Ovary (tissue), 7 donors: ENCODE measurements at regions not wholly inside any gene's neighbourhood (a gene's known extent, or its start where the extent isn't known, plus 50 kb on each side); places are given as distances from the start of the nearest gene placed in this dataset.

ENCODE experiments used
- DNase-seq, 5 donors: peaks; one replicate each; pipeline ENCODE4 v3.0.0-alpha.2; 2019 to 2020
- H3K27ac ChIP-seq, 2 donors: fragments of 200-600 bp; one replicate each; pipeline versions ENCODE4 v1.5.1 to v1.8.0; 2019 to 2022
- H3K27me3 ChIP-seq: fragments of 200-600 bp; one replicate; pipeline ENCODE4 v1.8.0; 2022
- H3K36me3 ChIP-seq: fragments of 200-600 bp; sonication (generic); one replicate; pipeline ENCODE4 v1.5.1; 2019
- H3K4me1 ChIP-seq: one replicate; pipeline ENCODE4 v1.8.1; 2013; ENCODE audit warnings: mild to moderate bottlenecking, moderate library complexity; ENCODE audit not compliant: insufficient read depth
- H3K4me3 ChIP-seq: fragments of 200-600 bp; sonication (generic); one replicate; pipeline ENCODE4 v1.5.1; 2017
- H3K9me3 ChIP-seq, 2 donors: fragments of 200-600 bp in 1 of 2; sonication (generic) in 1 of 2; one replicate each; pipeline versions ENCODE4 v1.5.1 to v1.8.1; 2013 to 2019; ENCODE audit warnings: mild to moderate bottlenecking in 1 of 2, moderate library complexity in 1 of 2
- EP300 ChIP-seq: sonication (generic); formaldehyde crosslinking; IDR thresholded peaks from one replicate; pipeline ENCODE4 v1.6.1; 2017; ENCODE audit warnings: antibody characterized with exemption
- POLR2A ChIP-seq: fragments of 450-650 bp; IDR thresholded peaks from one replicate; pipeline ENCODE4 v1.6.1; 2017; ENCODE audit warnings: antibody characterized with exemption, mild to moderate bottlenecking, moderate library complexity
- WGBS, 3 donors: extraction: QIAGEN DNeasy Blood & Tissue Kit in 1 of 3; methylation state at CpG; one replicate each; pipeline versions ENCODE4 v1.1.5 to v1.1.7; 2013 to 2017; 5-methylcytosine and 5-hydroxymethylcytosine counted together
- intact Hi-C, 4 donors: fragments of 100-400 bp; cut with DNase I; formaldehyde crosslinking; loops; one replicate each; pipeline versions ENCODE4 v1.11.0 to v1.15.1; 2022 to 2023
- TF ChIP-seq, protein P1 (sequence below), 3 donors: fragments of 450-650 bp in 2 of 3; fragments of 200-600 bp in 1 of 3; IDR thresholded peaks; one replicate each; pipeline versions ENCODE4 v1.5.1 to v1.8.0; 2016 to 2022; ENCODE audit warnings: antibody characterized with exemption in 3 of 3, mild to moderate bottlenecking in 1 of 3
- donor health status: DM: no; HTN: no; CAD: no; lungs with moderate emphysema.
- donor health status: DM: no; HTN: no; CAD: no.
- donor health status: Bipolar disorder and iron deficiency.
- donor health status: DM: no; HTN: no; CAD: no.
- donor health status: DM: yes; HTN: yes; CAD: no.

DNA sequence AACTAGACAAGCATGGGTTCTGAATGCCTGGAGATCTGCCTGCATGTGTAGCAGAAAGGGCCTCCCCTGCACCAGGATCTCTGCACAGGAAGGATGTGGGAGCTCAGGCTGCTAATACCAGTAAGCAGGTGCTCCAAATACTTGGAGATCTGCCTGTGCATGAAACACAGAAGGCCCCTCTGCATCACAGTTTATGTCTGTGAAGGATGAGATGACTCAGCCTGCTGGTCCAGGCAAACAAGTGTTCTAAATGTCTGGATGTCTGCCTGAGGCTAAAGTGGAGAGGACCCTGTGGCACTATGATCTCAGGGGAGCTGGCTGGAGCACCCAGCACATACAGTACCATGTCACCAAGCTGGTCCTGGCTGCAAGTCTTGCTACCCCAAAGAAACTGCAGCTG, 678.8 kb downstream of the MCTP2 start:
- intact Hi-C loops, result no loop called here
- H3K27ac ChIP-seq, result no peak overlapping the region
- H3K4me3 ChIP-seq, result no peak overlapping the region
- no peak for DNase-seq
- H3K9me3 ChIP-seq, result no peaks in the 10 kb centered on the region
- no peaks in the 10 kb centered on the region for H3K36me3 ChIP-seq
- H3K27me3 ChIP-seq, result no peaks in the 10 kb centered on the region
- TF ChIP-seq EP300, result no peak
- no peak for TF ChIP-seq POLR2A
- TF ChIP-seq, protein P1, sequence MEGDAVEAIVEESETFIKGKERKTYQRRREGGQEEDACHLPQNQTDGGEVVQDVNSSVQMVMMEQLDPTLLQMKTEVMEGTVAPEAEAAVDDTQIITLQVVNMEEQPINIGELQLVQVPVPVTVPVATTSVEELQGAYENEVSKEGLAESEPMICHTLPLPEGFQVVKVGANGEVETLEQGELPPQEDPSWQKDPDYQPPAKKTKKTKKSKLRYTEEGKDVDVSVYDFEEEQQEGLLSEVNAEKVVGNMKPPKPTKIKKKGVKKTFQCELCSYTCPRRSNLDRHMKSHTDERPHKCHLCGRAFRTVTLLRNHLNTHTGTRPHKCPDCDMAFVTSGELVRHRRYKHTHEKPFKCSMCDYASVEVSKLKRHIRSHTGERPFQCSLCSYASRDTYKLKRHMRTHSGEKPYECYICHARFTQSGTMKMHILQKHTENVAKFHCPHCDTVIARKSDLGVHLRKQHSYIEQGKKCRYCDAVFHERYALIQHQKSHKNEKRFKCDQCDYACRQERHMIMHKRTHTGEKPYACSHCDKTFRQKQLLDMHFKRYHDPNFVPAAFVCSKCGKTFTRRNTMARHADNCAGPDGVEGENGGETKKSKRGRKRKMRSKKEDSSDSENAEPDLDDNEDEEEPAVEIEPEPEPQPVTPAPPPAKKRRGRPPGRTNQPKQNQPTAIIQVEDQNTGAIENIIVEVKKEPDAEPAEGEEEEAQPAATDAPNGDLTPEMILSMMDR (IDR thresholded peaks at IDR 0.05), result no peak
- no peaks in the 10 kb centered on the region for H3K4me1 ChIP-seq

DNA sequence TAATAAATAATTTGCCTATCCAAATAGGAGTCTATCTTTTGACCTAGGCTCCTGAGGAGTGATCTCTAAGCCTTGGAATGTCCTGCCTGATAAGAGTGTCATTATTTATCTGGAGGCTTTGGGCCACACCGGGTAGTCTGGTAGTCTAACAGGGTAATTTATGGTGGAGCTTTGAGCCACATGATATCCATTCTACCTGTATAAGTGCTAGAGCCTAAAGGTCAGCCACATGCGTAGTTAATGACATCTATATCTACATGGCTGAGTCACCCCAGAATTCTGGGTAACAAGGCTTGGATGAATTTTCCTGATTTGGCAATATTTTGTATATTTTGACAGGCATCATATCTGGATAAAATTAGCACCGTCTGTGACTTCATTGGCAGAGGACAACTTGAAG, 681.4 kb downstream of the MCTP2 start:
- 48 to 66% (median 51%) methylated on average over 3 of the region's 3 CpGs for WGBS, 3 donors
- intact Hi-C loops, result no loop called here
- H3K4me1 ChIP-seq, result no peaks in the 10 kb centered on the region
- TF ChIP-seq POLR2A, result no peak
- TF ChIP-seq EP300, result no peak
- TF ChIP-seq, protein P1 (IDR thresholded peaks at IDR 0.05), result no peak
- no peak overlapping the region for H3K4me3 ChIP-seq
- no peaks in the 10 kb centered on the region for H3K27me3 ChIP-seq
- H3K9me3 ChIP-seq, result no peaks in the 10 kb centered on the region
- DNase-seq, result no peak
- H3K36me3 ChIP-seq, result no peaks in the 10 kb centered on the region
- no peak overlapping the region for H3K27ac ChIP-seq

DNA sequence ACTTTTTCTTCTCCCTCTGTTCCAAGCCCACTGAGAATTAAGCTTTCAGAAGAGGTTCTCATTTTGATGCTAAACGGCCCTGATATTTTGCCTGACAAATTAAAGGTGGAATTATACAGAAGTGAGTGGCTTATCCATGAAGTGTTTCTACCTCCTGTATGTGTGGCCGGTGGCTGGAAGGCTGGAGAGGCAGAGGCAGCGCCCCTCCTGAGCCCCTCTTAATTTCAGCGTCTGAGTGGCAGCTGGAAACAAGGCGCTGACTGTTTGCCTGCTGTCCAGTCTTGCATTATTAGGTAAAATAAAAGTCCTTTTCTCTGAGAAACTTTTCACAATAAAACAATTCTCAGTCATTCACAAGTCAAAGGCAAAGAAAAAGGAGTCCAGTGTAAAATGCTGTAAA, 685.7 kb downstream of the MCTP2 start:
- no peak for TF ChIP-seq EP300
- TF ChIP-seq, protein P1 (IDR thresholded peaks at IDR 0.05), result no peak
- no peaks in the 10 kb centered on the region for H3K27me3 ChIP-seq
- no peaks in the 10 kb centered on the region for H3K4me1 ChIP-seq
- WGBS, 3 donors, result 49 to 64% (median 54%) methylated on average over 5 of the region's 5 CpGs
- H3K4me3 ChIP-seq, result no peak overlapping the region
- H3K36me3 ChIP-seq, result no peaks in the 10 kb centered on the region
- DNase-seq, result no peak
- intact Hi-C loops, result no loop called here
- H3K9me3 ChIP-seq, result no peaks in the 10 kb centered on the region
- H3K27ac ChIP-seq, result no peak overlapping the region

DNA sequence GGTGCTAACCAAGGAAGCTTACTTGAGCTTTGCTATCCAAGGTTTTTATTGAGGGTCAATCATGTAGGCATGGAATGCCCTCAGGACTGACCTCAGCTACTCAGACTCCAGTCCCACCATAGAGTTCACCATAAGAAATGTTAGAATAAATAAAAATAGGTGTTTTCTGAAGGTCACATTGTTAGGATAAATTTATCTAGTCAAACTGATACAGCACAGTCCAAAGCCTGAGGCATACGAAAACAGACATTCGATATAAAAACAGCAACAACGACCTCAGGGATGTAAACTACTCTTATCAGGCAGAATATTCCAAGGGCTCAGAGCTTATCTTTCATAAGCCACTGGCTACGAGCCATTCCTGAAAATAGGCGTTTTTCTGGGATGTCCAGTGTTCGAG, 690.6 kb downstream of the MCTP2 start:
- H3K36me3 ChIP-seq, result no peaks in the 10 kb centered on the region
- no peaks in the 10 kb centered on the region for H3K9me3 ChIP-seq
- no peaks in the 10 kb centered on the region for H3K4me1 ChIP-seq
- no peak for TF ChIP-seq POLR2A
- TF ChIP-seq, protein P1 (IDR thresholded peaks at IDR 0.05), result no peak
- TF ChIP-seq EP300, result no peak
- intact Hi-C loops, result no loop called here
- 13 to 22% (median 14%) methylated on average over 6 of the region's 6 CpGs for WGBS, 3 donors
- no peak overlapping the region for H3K4me3 ChIP-seq
- no peaks in the 10 kb centered on the region for H3K27me3 ChIP-seq
- DNase-seq, result no peak
- no peak overlapping the region for H3K27ac ChIP-seq

DNA sequence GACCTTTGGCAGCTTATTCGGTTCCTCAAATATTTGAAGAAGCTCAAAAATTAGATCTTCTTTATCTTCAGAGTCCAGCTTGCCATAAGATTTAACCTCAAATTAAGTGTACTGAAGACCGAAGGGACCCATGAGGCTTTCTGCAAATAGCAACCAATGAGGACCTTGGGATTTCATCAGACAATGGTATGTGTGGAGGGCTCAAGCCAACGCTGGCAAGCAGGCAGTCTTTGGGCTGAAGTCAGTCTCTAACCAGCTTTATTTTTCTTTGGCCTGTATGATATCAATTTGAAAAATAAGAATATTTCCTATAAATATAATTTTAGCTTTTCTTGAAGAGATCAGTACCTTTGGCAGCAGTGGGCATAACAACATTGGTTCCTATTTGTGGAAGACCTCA, 692.7 kb downstream of the MCTP2 start:
- no peak for DNase-seq
- Histone ChIP-seq H3K4me3 (no peak overlapping the region), H3K27ac (no peak overlapping the region), H3K4me1 (no peaks in the 10 kb centered on the region), H3K27me3 (no peaks in the 10 kb centered on the region), H3K9me3 (no peaks in the 10 kb centered on the region), H3K36me3 (no peaks in the 10 kb centered on the region)
- intact Hi-C loops, result no loop called here
- 68 to 86% (median 78%) methylated on average over 3 of the region's 3 CpGs for WGBS, 3 donors
- no peak for TF ChIP-seq POLR2A
- TF ChIP-seq, protein P1 (IDR thresholded peaks at IDR 0.05), result no peak
- TF ChIP-seq EP300, result no peak
